Calu3 (cell line): ENCODE measurements at regions not wholly inside any gene's neighbourhood (a gene's known extent, or its start where the extent isn't known, plus 50 kb on each side); places are given as distances from the start of the nearest gene placed in this dataset.
"Not testable (repeated sequence)": the region's sequence is repeated elsewhere in the genome, so short reads cannot be mapped to it uniquely, and the experiment has no call there.

ENCODE experiments used
- BruUV-seq: library from RNA; stranded (reverse); fragments of 400-500 nt; replicated peaks from 2 replicates; lab custom pipeline; 2021; lab: Mats Ljungman, UMichigan
- CTCF ChIA-PET: fragments of 300-600 bp; sonication (Branson Sonifier 250); formaldehyde crosslinking; loops from one replicate; lab custom pipeline; 2022; ENCODE audit warnings: antibody characterized with exemption; lab: Charles Lee
- DNase-seq: peaks from one replicate; pipeline ENCODE4 v3.0.0; 2022
- H3K27ac Mint-ChIP-seq: one replicate; pipeline ENCODE4 v1.8.0; 2022; ENCODE audit warnings: mixed read lengths; ENCODE audit not compliant: unreplicated experiment
- H3K27me3 Mint-ChIP-seq: one replicate; pipeline ENCODE4 v1.8.0; 2022; ENCODE audit warnings: mixed read lengths; ENCODE audit not compliant: unreplicated experiment
- H3K36me3 Mint-ChIP-seq: one replicate; pipeline ENCODE4 v1.8.0; 2022; ENCODE audit warnings: mild to moderate bottlenecking, moderate library complexity, mixed read lengths; ENCODE audit not compliant: insufficient read depth, unreplicated experiment
- H3K4me1 Mint-ChIP-seq: one replicate; pipeline ENCODE4 v1.8.0; 2022; ENCODE audit warnings: mild to moderate bottlenecking, low read depth, mixed read lengths; ENCODE audit not compliant: unreplicated experiment
- H3K4me3 Mint-ChIP-seq: one replicate; pipeline ENCODE4 v1.8.0; 2022; ENCODE audit warnings: mild to moderate bottlenecking, low read depth, moderate library complexity, mixed read lengths; ENCODE audit not compliant: unreplicated experiment
- H3K9me3 Mint-ChIP-seq: one replicate; pipeline ENCODE4 v1.8.0; 2022; ENCODE audit warnings: low read depth, mixed read lengths; ENCODE audit not compliant: unreplicated experiment
- intact Hi-C: fragments of 100-400 bp; cut with micrococcal nuclease; formaldehyde crosslinking; loops from one replicate; pipeline ENCODE4 v1.10.0; 2022; ENCODE audit not compliant: unreplicated experiment
- TF ChIP-seq, protein P1 (sequence below): fragments of 200-600 bp; IDR thresholded peaks from one replicate; pipeline ENCODE4 v1.8.0; 2022; ENCODE audit warnings: antibody characterized with exemption; ENCODE audit not compliant: unreplicated experiment

DNA sequence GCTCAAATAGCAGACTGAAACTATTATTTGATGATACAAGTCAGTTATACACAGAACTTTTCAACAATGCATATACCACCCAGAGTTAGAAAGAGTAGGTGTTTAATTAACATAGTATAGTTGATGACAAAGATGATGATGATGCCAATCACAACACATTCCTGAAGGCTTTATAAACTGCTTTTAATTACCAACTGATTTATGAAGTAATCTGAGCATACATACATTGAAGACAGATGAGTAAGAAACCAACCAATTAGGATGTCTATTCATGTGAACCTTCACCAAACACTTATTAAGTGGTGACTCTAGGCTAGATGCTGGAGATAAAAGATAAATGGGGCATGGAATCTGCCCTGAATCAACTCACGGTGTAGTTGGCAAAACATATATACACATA, 600.9 kb upstream of the FLRT2 start:
- Mint-ChIP-seq H3K4me3 (no peak overlapping the region), H3K9me3 (peaks cover 14% of the 10 kb centered on the region), H3K36me3 (no peaks in the 10 kb centered on the region), H3K27me3 (no peaks in the 10 kb centered on the region), H3K27ac (no peak overlapping the region), H3K4me1 (no peaks in the 10 kb centered on the region)
- intact Hi-C loops: no loop called here
- BruUV-seq: no TSS peak
- TF ChIP-seq, protein P1, sequence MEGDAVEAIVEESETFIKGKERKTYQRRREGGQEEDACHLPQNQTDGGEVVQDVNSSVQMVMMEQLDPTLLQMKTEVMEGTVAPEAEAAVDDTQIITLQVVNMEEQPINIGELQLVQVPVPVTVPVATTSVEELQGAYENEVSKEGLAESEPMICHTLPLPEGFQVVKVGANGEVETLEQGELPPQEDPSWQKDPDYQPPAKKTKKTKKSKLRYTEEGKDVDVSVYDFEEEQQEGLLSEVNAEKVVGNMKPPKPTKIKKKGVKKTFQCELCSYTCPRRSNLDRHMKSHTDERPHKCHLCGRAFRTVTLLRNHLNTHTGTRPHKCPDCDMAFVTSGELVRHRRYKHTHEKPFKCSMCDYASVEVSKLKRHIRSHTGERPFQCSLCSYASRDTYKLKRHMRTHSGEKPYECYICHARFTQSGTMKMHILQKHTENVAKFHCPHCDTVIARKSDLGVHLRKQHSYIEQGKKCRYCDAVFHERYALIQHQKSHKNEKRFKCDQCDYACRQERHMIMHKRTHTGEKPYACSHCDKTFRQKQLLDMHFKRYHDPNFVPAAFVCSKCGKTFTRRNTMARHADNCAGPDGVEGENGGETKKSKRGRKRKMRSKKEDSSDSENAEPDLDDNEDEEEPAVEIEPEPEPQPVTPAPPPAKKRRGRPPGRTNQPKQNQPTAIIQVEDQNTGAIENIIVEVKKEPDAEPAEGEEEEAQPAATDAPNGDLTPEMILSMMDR: no peak
- no peak for DNase-seq
- CTCF ChIA-PET: no interaction called here

DNA sequence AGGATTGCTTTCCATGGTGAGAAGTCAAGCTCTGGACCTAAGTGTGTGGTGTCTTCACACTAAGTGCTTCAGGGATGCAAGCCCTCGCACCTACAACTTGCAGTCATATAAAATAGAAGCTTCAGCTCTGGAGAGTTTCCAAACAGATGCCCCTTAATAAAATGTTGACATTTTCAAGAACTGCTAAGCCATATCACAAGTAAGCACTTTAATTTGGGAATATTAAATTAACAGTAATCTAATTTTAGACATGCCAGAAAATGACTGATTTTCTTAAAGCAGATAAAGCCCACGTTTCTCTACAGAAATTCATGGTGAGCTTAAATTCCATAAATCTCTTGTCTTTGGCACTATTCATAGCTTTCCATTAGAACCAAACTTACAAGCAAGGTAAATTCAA, 600.1 kb upstream of the FLRT2 start:
- no peaks in the 10 kb centered on the region for H3K36me3 Mint-ChIP-seq
- no peak for DNase-seq
- H3K4me3 Mint-ChIP-seq: no peak overlapping the region
- CTCF ChIA-PET: no interaction called here
- H3K4me1 Mint-ChIP-seq: no peaks in the 10 kb centered on the region
- no peaks in the 10 kb centered on the region for H3K27me3 Mint-ChIP-seq
- H3K9me3 Mint-ChIP-seq: peaks cover 8% of the 10 kb centered on the region
- BruUV-seq: no TSS peak
- H3K27ac Mint-ChIP-seq: no peak overlapping the region
- intact Hi-C loops: no loop called here
- TF ChIP-seq, protein P1: no peak

DNA sequence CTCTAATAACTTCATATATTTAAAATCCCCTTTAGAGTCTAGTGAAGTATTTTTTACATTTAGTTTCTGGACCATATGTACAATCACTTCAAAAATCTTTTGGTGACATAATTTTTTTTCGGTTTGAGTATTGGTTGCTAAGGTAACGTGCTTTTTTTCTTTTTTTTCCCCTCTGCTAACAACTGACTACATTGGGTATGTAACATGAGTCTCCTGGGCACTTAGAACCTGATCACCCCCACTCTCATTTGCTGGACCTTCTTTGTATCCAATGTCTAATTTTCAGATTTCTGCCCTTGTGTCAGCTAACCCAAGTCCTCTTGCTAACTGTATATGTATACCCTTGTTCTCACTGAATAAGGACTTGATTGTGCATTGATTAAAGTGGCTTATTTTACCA, 592.9 kb upstream of the FLRT2 start:
- BruUV-seq: no TSS peak
- TF ChIP-seq, protein P1: no peak
- no peak for DNase-seq
- Mint-ChIP-seq H3K36me3 (no peaks in the 10 kb centered on the region), H3K27ac (no peak overlapping the region), H3K9me3 (peaks cover 26% of the 10 kb centered on the region), H3K4me1 (no peaks in the 10 kb centered on the region), H3K4me3 (no peak overlapping the region), H3K27me3 (no peaks in the 10 kb centered on the region)
- intact Hi-C loops: no loop called here
- CTCF ChIA-PET: no interaction called here

DNA sequence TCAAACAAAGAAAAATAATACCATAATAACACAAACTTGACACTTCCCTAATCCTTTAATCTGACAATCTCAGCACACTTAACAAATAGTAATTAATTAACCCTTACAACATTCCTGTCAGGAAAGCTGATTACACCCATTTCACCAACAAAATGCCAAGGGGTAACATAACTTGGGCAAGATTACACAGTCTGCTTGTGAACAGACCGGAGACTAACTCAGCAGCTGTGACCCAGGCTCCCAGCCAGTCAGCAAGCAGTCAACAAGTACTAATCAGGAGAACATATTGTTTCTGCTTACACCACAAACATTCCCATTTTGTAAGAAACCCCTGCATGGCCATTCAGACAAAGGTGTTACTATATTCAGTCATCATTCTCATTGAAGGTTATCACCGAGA, 592.5 kb upstream of the FLRT2 start:
- Mint-ChIP-seq H3K9me3 (peaks cover 21% of the 10 kb centered on the region), H3K27me3 (no peaks in the 10 kb centered on the region), H3K36me3 (no peaks in the 10 kb centered on the region), H3K4me3 (no peak overlapping the region), H3K27ac (no peak overlapping the region), H3K4me1 (no peaks in the 10 kb centered on the region)
- CTCF ChIA-PET: no interaction called here
- no TSS peak for BruUV-seq
- TF ChIP-seq, protein P1: no peak
- no peak for DNase-seq
- intact Hi-C loops: no loop called here

DNA sequence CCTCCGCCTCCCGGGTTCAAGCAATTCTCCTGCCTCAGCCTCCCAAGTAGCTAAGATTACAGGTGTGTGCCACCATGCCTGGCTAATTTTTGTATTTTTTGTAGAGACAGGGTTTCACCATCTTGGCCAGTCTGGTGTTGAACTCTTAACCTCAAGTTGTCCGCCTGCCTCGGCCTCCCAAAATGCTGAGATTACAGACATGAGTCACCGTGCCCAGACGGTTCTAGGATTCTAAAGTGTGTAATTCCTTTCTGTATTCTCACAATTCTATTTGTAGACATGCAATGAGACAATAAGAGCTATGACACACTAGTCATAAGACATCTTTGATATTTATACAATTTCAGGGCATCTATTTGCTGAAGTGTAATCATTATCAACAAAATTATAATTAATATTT, 585.0 kb upstream of the FLRT2 start:
- CTCF ChIA-PET, intact Hi-C loops, H3K4me1 Mint-ChIP-seq, H3K27me3 Mint-ChIP-seq, H3K27ac Mint-ChIP-seq, BruUV-seq, DNase-seq, H3K36me3 Mint-ChIP-seq, H3K4me3 Mint-ChIP-seq, H3K9me3 Mint-ChIP-seq: not testable (repeated sequence)
